ENCODE measurements at regions not wholly inside any gene's neighbourhood (a gene's known extent, or its start where the extent isn't known, plus 50 kb on each side); places are given as distances from the start of the nearest gene placed in this dataset.

- H2AFZ ChIP-seq (ENCODE audit: low read length): no peak overlapping the region
- H3K4me2 ChIP-seq (ENCODE audit: insufficient read depth, low read length): no peak overlapping the region
- no peak overlapping the region for H3K4me3 ChIP-seq (ENCODE audit: insufficient read depth, low read length)
- TF ChIP-seq CTCF (IDR thresholded peaks at IDR 0.05; ENCODE audit: extremely low read depth, low read depth, low read length): no peak
- no peaks in the 10 kb centered on the region for H3K27me3 ChIP-seq (ENCODE audit: insufficient read depth, low read length)
- H3K9me3 ChIP-seq (ENCODE audit: low read depth, low read length): no peaks in the 10 kb centered on the region
- H3K4me1 ChIP-seq (ENCODE audit: insufficient read depth, low read length): no peaks in the 10 kb centered on the region
- no peaks in the 10 kb centered on the region for H4K20me1 ChIP-seq (ENCODE audit: insufficient read depth, low read length)
- no peaks in the 10 kb centered on the region for H3K36me3 ChIP-seq (ENCODE audit: insufficient read depth, low read length)
- DNase-seq (ENCODE audit: insufficient read length, low spot score, missing footprints): no peak
- H3K79me2 ChIP-seq (ENCODE audit: insufficient read depth, low read length): no peaks in the 10 kb centered on the region
- no peak overlapping the region for H3K27ac ChIP-seq (ENCODE audit: low read depth, low read length)
Observed at GRCh38 chr2:118657466-118657865, 190.0 kb downstream of the EN1 start.

GRCh38 chr2:118654945-118655344, 192.5 kb downstream of the EN1 start:
- TF ChIP-seq CTCF (IDR thresholded peaks at IDR 0.05; ENCODE audit: extremely low read depth, low read depth, low read length): no peak
- no peak for DNase-seq (ENCODE audit: insufficient read length, low spot score, missing footprints)
- no peak overlapping the region for H3K4me3 ChIP-seq (ENCODE audit: insufficient read depth, low read length)
- no peaks in the 10 kb centered on the region for H3K36me3 ChIP-seq (ENCODE audit: insufficient read depth, low read length)
- no peak overlapping the region for H3K4me2 ChIP-seq (ENCODE audit: insufficient read depth, low read length)
- no peaks in the 10 kb centered on the region for H4K20me1 ChIP-seq (ENCODE audit: insufficient read depth, low read length)
- no peak overlapping the region for H2AFZ ChIP-seq (ENCODE audit: low read length)
- H3K27ac ChIP-seq (ENCODE audit: low read depth, low read length): no peak overlapping the region
- H3K79me2 ChIP-seq (ENCODE audit: insufficient read depth, low read length): no peaks in the 10 kb centered on the region
- no peaks in the 10 kb centered on the region for H3K4me1 ChIP-seq (ENCODE audit: insufficient read depth, low read length)
- no peaks in the 10 kb centered on the region for H3K27me3 ChIP-seq (ENCODE audit: insufficient read depth, low read length)
- H3K9me3 ChIP-seq (ENCODE audit: low read depth, low read length): no peaks in the 10 kb centered on the region

- DNase-seq (ENCODE audit: insufficient read length, low spot score, missing footprints): no peak
Observed at GRCh38 chr2:118650327-118650726, 197.1 kb downstream of the EN1 start.

GRCh38 chr2:118645876-118646275, 201.6 kb downstream of the EN1 start:
- Histone ChIP-seq H3K36me3 (ENCODE audit: insufficient read depth, low read length) (no peaks in the 10 kb centered on the region), H3K27ac (ENCODE audit: low read depth, low read length) (no peak overlapping the region), H3K27me3 (ENCODE audit: insufficient read depth, low read length) (no peaks in the 10 kb centered on the region), H3K4me3 (ENCODE audit: insufficient read depth, low read length) (no peak overlapping the region), H2AFZ (ENCODE audit: low read length) (no peak overlapping the region), H3K4me1 (ENCODE audit: insufficient read depth, low read length) (no peaks in the 10 kb centered on the region), H3K4me2 (ENCODE audit: insufficient read depth, low read length) (no peak overlapping the region), H4K20me1 (ENCODE audit: insufficient read depth, low read length) (no peaks in the 10 kb centered on the region), H3K9me3 (ENCODE audit: low read depth, low read length) (no peaks in the 10 kb centered on the region), H3K79me2 (ENCODE audit: insufficient read depth, low read length) (no peaks in the 10 kb centered on the region)
- no peak for TF ChIP-seq CTCF (IDR thresholded peaks at IDR 0.05; ENCODE audit: extremely low read depth, low read depth, low read length)
- no peak for DNase-seq (ENCODE audit: insufficient read length, low spot score, missing footprints)

More at GRCh38 chr2:118650327-118650726, 197.1 kb downstream of the EN1 start:
- H3K79me2 ChIP-seq (ENCODE audit: insufficient read depth, low read length): no peaks in the 10 kb centered on the region
- no peaks in the 10 kb centered on the region for H4K20me1 ChIP-seq (ENCODE audit: insufficient read depth, low read length)
- no peaks in the 10 kb centered on the region for H3K9me3 ChIP-seq (ENCODE audit: low read depth, low read length)
- H3K27ac ChIP-seq (ENCODE audit: low read depth, low read length): no peak overlapping the region
- no peaks in the 10 kb centered on the region for H3K4me1 ChIP-seq (ENCODE audit: insufficient read depth, low read length)
- no peak overlapping the region for H3K4me3 ChIP-seq (ENCODE audit: insufficient read depth, low read length)
- no peak overlapping the region for H3K4me2 ChIP-seq (ENCODE audit: insufficient read depth, low read length)
- no peak for TF ChIP-seq CTCF (IDR thresholded peaks at IDR 0.05; ENCODE audit: extremely low read depth, low read depth, low read length)
- no peaks in the 10 kb centered on the region for H3K36me3 ChIP-seq (ENCODE audit: insufficient read depth, low read length)
- H2AFZ ChIP-seq (ENCODE audit: low read length): no peak overlapping the region
- no peaks in the 10 kb centered on the region for H3K27me3 ChIP-seq (ENCODE audit: insufficient read depth, low read length)
